ENCODE measurements at regions not wholly inside any gene's neighbourhood (a gene's known extent, or its start where the extent isn't known, plus 50 kb on each side); places are given as distances from the start of the nearest gene placed in this dataset.

DNA sequence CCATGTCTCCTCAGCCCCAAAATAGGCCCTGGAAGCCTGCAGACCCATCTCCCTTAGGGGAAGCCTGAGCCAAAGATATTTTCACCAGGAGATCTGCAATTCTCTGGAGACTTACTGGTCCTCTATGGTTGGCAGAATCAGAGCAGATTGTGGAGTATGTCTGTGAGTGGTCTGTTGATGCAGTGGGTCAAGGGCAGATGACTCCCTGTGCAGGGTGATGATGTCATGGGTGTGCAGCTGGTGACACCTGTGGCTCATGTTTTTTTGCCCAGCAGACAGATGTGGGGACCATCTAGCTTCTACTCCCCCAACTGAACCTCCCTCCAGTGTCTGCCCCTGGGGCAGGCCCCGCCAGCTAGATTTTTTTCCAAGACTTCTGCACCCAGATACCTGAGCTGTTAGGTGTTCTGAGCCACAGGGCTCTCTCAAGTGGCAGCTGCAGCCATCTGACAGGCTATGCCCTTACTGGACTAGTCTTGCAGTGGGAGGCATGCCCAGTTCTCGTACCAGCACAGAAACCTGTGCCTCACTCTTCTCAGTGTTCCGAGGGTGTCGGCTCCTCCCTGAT lies 558.7 kb upstream of the LRRTM1 start:
- TF ChIP-seq, protein P1, sequence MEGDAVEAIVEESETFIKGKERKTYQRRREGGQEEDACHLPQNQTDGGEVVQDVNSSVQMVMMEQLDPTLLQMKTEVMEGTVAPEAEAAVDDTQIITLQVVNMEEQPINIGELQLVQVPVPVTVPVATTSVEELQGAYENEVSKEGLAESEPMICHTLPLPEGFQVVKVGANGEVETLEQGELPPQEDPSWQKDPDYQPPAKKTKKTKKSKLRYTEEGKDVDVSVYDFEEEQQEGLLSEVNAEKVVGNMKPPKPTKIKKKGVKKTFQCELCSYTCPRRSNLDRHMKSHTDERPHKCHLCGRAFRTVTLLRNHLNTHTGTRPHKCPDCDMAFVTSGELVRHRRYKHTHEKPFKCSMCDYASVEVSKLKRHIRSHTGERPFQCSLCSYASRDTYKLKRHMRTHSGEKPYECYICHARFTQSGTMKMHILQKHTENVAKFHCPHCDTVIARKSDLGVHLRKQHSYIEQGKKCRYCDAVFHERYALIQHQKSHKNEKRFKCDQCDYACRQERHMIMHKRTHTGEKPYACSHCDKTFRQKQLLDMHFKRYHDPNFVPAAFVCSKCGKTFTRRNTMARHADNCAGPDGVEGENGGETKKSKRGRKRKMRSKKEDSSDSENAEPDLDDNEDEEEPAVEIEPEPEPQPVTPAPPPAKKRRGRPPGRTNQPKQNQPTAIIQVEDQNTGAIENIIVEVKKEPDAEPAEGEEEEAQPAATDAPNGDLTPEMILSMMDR (conservative IDR thresholded peaks at IDR 0.05; ENCODE audit: low read depth, low read length), result no peak
- no peak for TF ChIP-seq EZH2 (IDR thresholded peaks at IDR 0.05; ENCODE audit: borderline replicate concordance, low read depth, low read length, poor library complexity, severe bottlenecking)

Data from A673 (cell line).